ENCODE measurements at regions not wholly inside any gene's neighbourhood (a gene's known extent, or its start where the extent isn't known, plus 50 kb on each side); places are given as distances from the start of the nearest gene placed in this dataset.

DNA sequence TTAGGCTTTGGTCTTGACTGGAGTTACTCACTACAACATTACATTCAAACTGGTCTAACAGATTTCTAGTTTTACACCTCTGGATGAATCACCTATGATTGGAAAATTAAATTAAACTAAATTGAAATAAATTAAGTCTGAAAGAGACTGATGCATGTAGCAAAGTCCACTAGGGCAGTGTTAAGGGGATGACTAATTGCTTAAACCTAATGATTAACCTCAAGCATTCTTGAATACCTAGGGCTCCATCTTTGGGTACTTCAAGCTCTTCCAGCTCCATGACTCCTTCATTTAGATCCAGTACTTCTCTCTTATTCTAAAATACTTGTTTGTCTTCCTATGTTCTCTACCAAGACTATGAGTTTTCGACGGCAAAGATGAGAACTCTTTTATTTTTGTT is 86.8 kb downstream of the SH2D1A start:
- TF ChIP-seq POLR2AphosphoS5 (IDR thresholded peaks at IDR 0.05; ENCODE audit: low read depth), result no peak
- TF ChIP-seq, protein P1, sequence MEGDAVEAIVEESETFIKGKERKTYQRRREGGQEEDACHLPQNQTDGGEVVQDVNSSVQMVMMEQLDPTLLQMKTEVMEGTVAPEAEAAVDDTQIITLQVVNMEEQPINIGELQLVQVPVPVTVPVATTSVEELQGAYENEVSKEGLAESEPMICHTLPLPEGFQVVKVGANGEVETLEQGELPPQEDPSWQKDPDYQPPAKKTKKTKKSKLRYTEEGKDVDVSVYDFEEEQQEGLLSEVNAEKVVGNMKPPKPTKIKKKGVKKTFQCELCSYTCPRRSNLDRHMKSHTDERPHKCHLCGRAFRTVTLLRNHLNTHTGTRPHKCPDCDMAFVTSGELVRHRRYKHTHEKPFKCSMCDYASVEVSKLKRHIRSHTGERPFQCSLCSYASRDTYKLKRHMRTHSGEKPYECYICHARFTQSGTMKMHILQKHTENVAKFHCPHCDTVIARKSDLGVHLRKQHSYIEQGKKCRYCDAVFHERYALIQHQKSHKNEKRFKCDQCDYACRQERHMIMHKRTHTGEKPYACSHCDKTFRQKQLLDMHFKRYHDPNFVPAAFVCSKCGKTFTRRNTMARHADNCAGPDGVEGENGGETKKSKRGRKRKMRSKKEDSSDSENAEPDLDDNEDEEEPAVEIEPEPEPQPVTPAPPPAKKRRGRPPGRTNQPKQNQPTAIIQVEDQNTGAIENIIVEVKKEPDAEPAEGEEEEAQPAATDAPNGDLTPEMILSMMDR (IDR thresholded peaks at IDR 0.05; ENCODE audit: insufficient read depth, low read length), result no peak

All from HL-60 (cell line).